ENCODE measurements at regions not wholly inside any gene's neighbourhood (a gene's known extent, or its start where the extent isn't known, plus 50 kb on each side); places are given as distances from the start of the nearest gene placed in this dataset.

GRCh38 chr16:26665166-26665939 is 401.4 kb upstream of the C16orf82 start:
- Histone ChIP-seq H3K27me3 (ENCODE audit: insufficient read depth, low read depth) (no peaks in the 10 kb centered on the region), H3K9ac (no peak overlapping the region)
- TF ChIP-seq CTCF (conservative IDR thresholded peaks at IDR 0.05; ENCODE audit: low read depth, low read length): no peak

DNA sequence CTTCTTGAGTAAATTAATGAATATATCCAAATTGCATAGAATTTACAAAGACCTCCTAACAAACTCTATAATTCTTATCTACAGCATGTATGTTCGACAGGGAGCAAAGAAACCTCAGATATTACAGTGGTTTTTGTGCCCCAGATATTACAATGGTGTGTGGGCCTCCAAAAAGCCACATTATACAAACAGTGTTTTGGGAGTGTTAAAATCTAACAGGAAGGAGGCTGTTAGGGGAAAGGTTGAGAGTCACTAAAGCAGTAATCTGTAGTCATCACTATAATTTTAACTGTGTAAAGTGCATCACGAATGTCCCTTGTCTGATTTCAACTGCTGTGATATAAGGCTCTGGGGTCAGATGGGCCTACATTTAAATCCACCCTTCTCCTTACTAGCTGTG is 400.2 kb upstream of the C16orf82 start:
- no peaks in the 10 kb centered on the region for H3K79me2 ChIP-seq (ENCODE audit: insufficient read depth, low read depth)
- no peak overlapping the region for H3K9ac ChIP-seq
- no peak for TF ChIP-seq CTCF (conservative IDR thresholded peaks at IDR 0.05; ENCODE audit: low read depth, low read length)
- H4K20me1 ChIP-seq (ENCODE audit: insufficient read depth): no peaks in the 10 kb centered on the region
- H3K36me3 ChIP-seq (ENCODE audit: insufficient read depth): no peaks in the 10 kb centered on the region
- H3K4me3 ChIP-seq (IDR thresholded peaks at IDR 0.05; ENCODE audit: insufficient read depth, low read depth, low read length): no peak overlapping the region
- no peaks in the 10 kb centered on the region for H3K4me1 ChIP-seq (ENCODE audit: low read depth, poor library complexity, severe bottlenecking)
- H3K27me3 ChIP-seq (ENCODE audit: insufficient read depth, low read depth): no peaks in the 10 kb centered on the region
- H2AFZ ChIP-seq (ENCODE audit: low read depth): no peak overlapping the region
- H3K4me2 ChIP-seq: no peak overlapping the region
- no peak overlapping the region for H3K27ac ChIP-seq

More at GRCh38 chr16:26665166-26665939, 401.4 kb upstream of the C16orf82 start:
- H2AFZ ChIP-seq (ENCODE audit: low read depth): no peak overlapping the region
- no peaks in the 10 kb centered on the region for H3K4me1 ChIP-seq (ENCODE audit: low read depth, poor library complexity, severe bottlenecking)
- no peaks in the 10 kb centered on the region for H3K79me2 ChIP-seq (ENCODE audit: insufficient read depth, low read depth)
- H3K36me3 ChIP-seq (ENCODE audit: insufficient read depth): no peaks in the 10 kb centered on the region
- H3K27ac ChIP-seq: no peak overlapping the region
- H3K4me2 ChIP-seq: no peak overlapping the region
- no peaks in the 10 kb centered on the region for H4K20me1 ChIP-seq (ENCODE audit: insufficient read depth)
- no peak overlapping the region for H3K4me3 ChIP-seq (IDR thresholded peaks at IDR 0.05; ENCODE audit: insufficient read depth, low read depth, low read length)

DNA sequence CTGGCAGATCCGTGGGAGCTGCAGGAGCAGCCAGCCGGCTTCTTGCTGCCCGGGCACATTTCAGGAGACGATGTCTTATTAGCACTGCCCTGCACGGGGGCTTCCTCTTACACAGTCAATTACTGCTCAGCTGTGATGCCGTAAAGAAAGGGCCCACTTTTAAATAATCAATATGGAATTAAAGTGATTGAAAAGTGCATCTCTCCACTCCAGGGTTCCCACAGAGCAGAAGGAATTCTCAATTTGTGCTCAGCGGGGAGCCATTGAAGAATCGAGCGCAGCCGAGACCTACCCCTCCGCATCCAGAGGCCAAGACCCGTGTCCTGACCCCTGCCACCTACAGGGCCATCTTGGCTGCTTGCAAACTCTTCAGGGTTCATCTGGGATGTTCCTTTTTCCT is 399.4 kb upstream of the C16orf82 start:
- H3K36me3 ChIP-seq (ENCODE audit: insufficient read depth): no peaks in the 10 kb centered on the region
- H3K27me3 ChIP-seq (ENCODE audit: insufficient read depth, low read depth): no peaks in the 10 kb centered on the region
- no peak overlapping the region for H3K4me2 ChIP-seq
- no peaks in the 10 kb centered on the region for H3K4me1 ChIP-seq (ENCODE audit: low read depth, poor library complexity, severe bottlenecking)
- H4K20me1 ChIP-seq (ENCODE audit: insufficient read depth): no peaks in the 10 kb centered on the region
- H3K79me2 ChIP-seq (ENCODE audit: insufficient read depth, low read depth): no peaks in the 10 kb centered on the region
- H3K9ac ChIP-seq: no peak overlapping the region
- no peak overlapping the region for H2AFZ ChIP-seq (ENCODE audit: low read depth)
- no peak for TF ChIP-seq CTCF (conservative IDR thresholded peaks at IDR 0.05; ENCODE audit: low read depth, low read length)
- no peak overlapping the region for H3K27ac ChIP-seq
- no peak overlapping the region for H3K4me3 ChIP-seq (IDR thresholded peaks at IDR 0.05; ENCODE audit: insufficient read depth, low read depth, low read length)

GRCh38 chr16:26668026-26668425 is 398.7 kb upstream of the C16orf82 start:
- Histone ChIP-seq H3K27me3 (ENCODE audit: insufficient read depth, low read depth) (no peaks in the 10 kb centered on the region), H2AFZ (ENCODE audit: low read depth) (no peak overlapping the region), H3K4me2 (no peak overlapping the region), H3K9ac (no peak overlapping the region), H3K4me1 (ENCODE audit: low read depth, poor library complexity, severe bottlenecking) (no peaks in the 10 kb centered on the region), H4K20me1 (ENCODE audit: insufficient read depth) (no peaks in the 10 kb centered on the region), H3K36me3 (ENCODE audit: insufficient read depth) (no peaks in the 10 kb centered on the region), H3K79me2 (ENCODE audit: insufficient read depth, low read depth) (no peaks in the 10 kb centered on the region), H3K4me3 (IDR thresholded peaks at IDR 0.05; ENCODE audit: insufficient read depth, low read depth, low read length) (no peak overlapping the region), H3K27ac (no peak overlapping the region)
- no peak for TF ChIP-seq CTCF (conservative IDR thresholded peaks at IDR 0.05; ENCODE audit: low read depth, low read length)
